ENCODE measurements at regions not wholly inside any gene's neighbourhood (a gene's known extent, or its start where the extent isn't known, plus 50 kb on each side); places are given as distances from the start of the nearest gene placed in this dataset.

DNA sequence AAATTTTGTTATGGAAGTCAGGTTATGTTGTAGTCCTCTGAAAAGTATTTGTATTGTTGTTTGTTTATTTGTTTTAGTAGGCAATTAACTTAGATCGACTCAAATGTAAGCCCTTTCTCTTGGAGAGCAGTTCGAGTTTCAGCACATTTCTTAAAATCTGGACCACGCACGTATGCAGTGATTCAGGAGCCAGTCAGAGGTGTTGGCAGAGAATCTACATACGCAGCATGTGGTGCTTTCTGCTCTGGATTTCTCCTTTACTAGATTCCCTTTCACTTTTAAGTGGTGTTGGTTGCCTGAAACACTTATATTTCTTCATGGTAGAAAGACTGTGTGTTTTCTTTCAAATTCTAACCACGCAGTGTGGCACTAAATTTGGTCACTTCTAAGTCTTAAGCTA lies 773.9 kb upstream of the LRATD1 start:
- TF ChIP-seq, protein P1, sequence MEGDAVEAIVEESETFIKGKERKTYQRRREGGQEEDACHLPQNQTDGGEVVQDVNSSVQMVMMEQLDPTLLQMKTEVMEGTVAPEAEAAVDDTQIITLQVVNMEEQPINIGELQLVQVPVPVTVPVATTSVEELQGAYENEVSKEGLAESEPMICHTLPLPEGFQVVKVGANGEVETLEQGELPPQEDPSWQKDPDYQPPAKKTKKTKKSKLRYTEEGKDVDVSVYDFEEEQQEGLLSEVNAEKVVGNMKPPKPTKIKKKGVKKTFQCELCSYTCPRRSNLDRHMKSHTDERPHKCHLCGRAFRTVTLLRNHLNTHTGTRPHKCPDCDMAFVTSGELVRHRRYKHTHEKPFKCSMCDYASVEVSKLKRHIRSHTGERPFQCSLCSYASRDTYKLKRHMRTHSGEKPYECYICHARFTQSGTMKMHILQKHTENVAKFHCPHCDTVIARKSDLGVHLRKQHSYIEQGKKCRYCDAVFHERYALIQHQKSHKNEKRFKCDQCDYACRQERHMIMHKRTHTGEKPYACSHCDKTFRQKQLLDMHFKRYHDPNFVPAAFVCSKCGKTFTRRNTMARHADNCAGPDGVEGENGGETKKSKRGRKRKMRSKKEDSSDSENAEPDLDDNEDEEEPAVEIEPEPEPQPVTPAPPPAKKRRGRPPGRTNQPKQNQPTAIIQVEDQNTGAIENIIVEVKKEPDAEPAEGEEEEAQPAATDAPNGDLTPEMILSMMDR (IDR thresholded peaks at IDR 0.05) = no peak
- TF ChIP-seq POLR2A (IDR thresholded peaks at IDR 0.05) = no peak
- TF ChIP-seq POLR2AphosphoS5 (IDR thresholded peaks at IDR 0.05; ENCODE audit: insufficient read depth in 1 of 2, low read depth in 1 of 2) = no peak

Measured in vagina (tissue), 2 donors.